Neural cell (in vitro differentiated cells): ENCODE measurements at regions not wholly inside any gene's neighbourhood (a gene's known extent, or its start where the extent isn't known, plus 50 kb on each side); places are given as distances from the start of the nearest gene placed in this dataset.

Experiments
- H2AFZ ChIP-seq: fragments of 200-600, 300-800 bp; sonication (generic), shearing (Covaris generic); 2 replicates; pipeline ENCODE4 v1.6.0; 2014; ENCODE audit warnings: low read depth, mild to moderate bottlenecking, antibody characterized with exemption, low read length, moderate library complexity
- H3F3A ChIP-seq: fragments of 200-600 bp; shearing (Covaris generic); 2 replicates; pipeline ENCODE4 v1.6.1; 2016; ENCODE audit warnings: mild to moderate bottlenecking, moderate library complexity, mixed read lengths, antibody characterized with exemption, low read length; ENCODE audit not compliant: insufficient read depth, poor library complexity, severe bottlenecking
- H3K27ac ChIP-seq: fragments of 200-600, 300-800 bp; sonication (generic), shearing (Covaris generic); 2 replicates; pipeline ENCODE4 v1.5.1; 2014; ENCODE audit warnings: mild to moderate bottlenecking, low read length, moderate library complexity
- H3K27me3 ChIP-seq: fragments of 300-800, 200-600 bp; sonication (generic), shearing (Covaris generic); 2 replicates; pipeline ENCODE4 v1.6.0; 2014; ENCODE audit warnings: mild to moderate bottlenecking, low read depth, low read length, moderate library complexity; ENCODE audit not compliant: insufficient read depth
- H3K36me3 ChIP-seq: fragments of 300-800, 200-600 bp; sonication (generic), shearing (Covaris generic); 2 replicates; pipeline ENCODE4 v1.5.1; 2014; ENCODE audit warnings: mild to moderate bottlenecking, antibody characterized with exemption, low read length, moderate library complexity; ENCODE audit not compliant: insufficient read depth
- H3K4me2 ChIP-seq: fragments of 300-800, 200-600 bp; sonication (generic), shearing (Covaris generic); 2 replicates; pipeline ENCODE4 v1.6.0; 2014; ENCODE audit warnings: mild to moderate bottlenecking, low read length
- H3K4me3 ChIP-seq: fragments of 300-800, 200-600 bp; sonication (generic), shearing (Covaris generic); 2 replicates; pipeline ENCODE4 v1.5.1; 2014; ENCODE audit warnings: mild to moderate bottlenecking, low read length, moderate library complexity
- H3K79me2 ChIP-seq: fragments of 200-600 bp; shearing (Covaris generic); replicated peaks from 2 replicates; pipeline ENCODE4 v1.6.0; 2014; ENCODE audit warnings: mild to moderate bottlenecking, low read length, moderate library complexity; ENCODE audit not compliant: insufficient read depth
- H3K9ac ChIP-seq: fragments of 300-800, 200-600 bp; sonication (generic), shearing (Covaris generic); 2 replicates; pipeline ENCODE4 v1.6.1; 2016; ENCODE audit warnings: mild to moderate bottlenecking, low read length, mixed read lengths
- H3K9me2 ChIP-seq: fragments of 200-600 bp; shearing (Covaris generic); 2 replicates; pipeline ENCODE4 v1.6.1; 2016; ENCODE audit warnings: mild to moderate bottlenecking, low read length, mixed read lengths; ENCODE audit not compliant: insufficient read depth
- H3K9me3 ChIP-seq: fragments of 200-600, 300-800 bp; sonication (generic), shearing (Covaris generic); 2 replicates; pipeline ENCODE4 v1.6.1; 2016; ENCODE audit warnings: mild to moderate bottlenecking, mixed run types, low read length, moderate library complexity, mixed read lengths
- H4K20me1 ChIP-seq: fragments of 200-600 bp; shearing (Covaris generic); 2 replicates; pipeline ENCODE4 v1.6.1; 2016; ENCODE audit warnings: mild to moderate bottlenecking, mixed run types; ENCODE audit not compliant: insufficient read depth
- CTCF ChIP-seq: fragments of 450-650 bp; IDR thresholded peaks from 2 replicates; pipeline ENCODE4 v1.5.1; 2014; ENCODE audit warnings: antibody characterized with exemption, mild to moderate bottlenecking, moderate library complexity; ENCODE audit not compliant: poor library complexity, severe bottlenecking
- EP300 ChIP-seq: fragments of 450-650 bp; conservative IDR thresholded peaks from 2 replicates; pipeline ENCODE4 v1.6.1; 2014; ENCODE audit warnings: antibody characterized with exemption, mild to moderate bottlenecking, moderate library complexity; ENCODE audit not compliant: poor library complexity, severe bottlenecking
- POLR2AphosphoS5 ChIP-seq: IDR thresholded peaks from 2 replicates; pipeline ENCODE4 v1.6.1; 2012
- RAD21 ChIP-seq: fragments of 450-650 bp; conservative IDR thresholded peaks from 2 replicates; pipeline ENCODE4 v1.6.1; 2014; ENCODE audit warnings: antibody characterized with exemption, mild to moderate bottlenecking, moderate library complexity
- REST ChIP-seq: IDR thresholded peaks from 2 replicates; pipeline ENCODE4 v1.6.1; 2012; ENCODE audit warnings: borderline replicate concordance
- SMC3 ChIP-seq: fragments of 450-650 bp; conservative IDR thresholded peaks from 2 replicates; pipeline ENCODE4 v1.6.1; 2014; ENCODE audit warnings: antibody characterized with exemption, mild to moderate bottlenecking, moderate library complexity; ENCODE audit not compliant: poor library complexity
- TAF1 ChIP-seq: IDR thresholded peaks from 2 replicates; pipeline ENCODE4 v1.6.1; 2012; ENCODE audit warnings: low read depth

GRCh38 chr1:55427606-55428005, 212.4 kb upstream of the USP24 start:
- Histone ChIP-seq H3K27me3 (no peaks in the 10 kb centered on the region), H3K4me2 (no peak overlapping the region), H3K4me3 (no peak overlapping the region), H3K27ac (no peak overlapping the region), H4K20me1 (no peaks in the 10 kb centered on the region), H3K36me3 (no peaks in the 10 kb centered on the region), H3K9ac (no peak overlapping the region), H3K9me2 (no peaks in the 10 kb centered on the region), H3K79me2 (no peaks in the 10 kb centered on the region), H3F3A (no peaks in the 10 kb centered on the region), H3K9me3 (no peaks in the 10 kb centered on the region), H2AFZ (no peak overlapping the region)
- TF ChIP-seq CTCF (no peak), TAF1 (no peak), SMC3 (no peak), REST (no peak), POLR2AphosphoS5 (no peak)

GRCh38 chr1:55426619-55427018, 211.5 kb upstream of the USP24 start:
- Histone ChIP-seq H3K4me3 (no peak overlapping the region), H3K9me3 (no peaks in the 10 kb centered on the region), H2AFZ (no peak overlapping the region), H3K79me2 (no peaks in the 10 kb centered on the region), H3K36me3 (no peaks in the 10 kb centered on the region), H3K27me3 (no peaks in the 10 kb centered on the region), H3K9ac (no peak overlapping the region), H3K4me2 (no peak overlapping the region), H3K27ac (no peak overlapping the region), H3K9me2 (no peaks in the 10 kb centered on the region), H4K20me1 (no peaks in the 10 kb centered on the region), H3F3A (no peaks in the 10 kb centered on the region)
- TF ChIP-seq EP300 (no peak), SMC3 (no peak), CTCF (no peak), REST (no peak), POLR2AphosphoS5 (no peak), RAD21 (no peak)
